IMR-90 (cell line): ENCODE measurements at regions not wholly inside any gene's neighbourhood (a gene's known extent, or its start where the extent isn't known, plus 50 kb on each side); places are given as distances from the start of the nearest gene placed in this dataset.

Experiments used
- ATAC-seq: fragments of 200-7000 bp; cut with Tn5 transposase; 2 replicates; pipeline ENCODE4 v1.9.1; 2020; ENCODE audit warnings: low read depth, mild to moderate bottlenecking, moderate library complexity
- BruUV-seq: library from RNA; stranded (reverse); fragments of 400-500 nt; replicated peaks from 2 replicates; lab custom pipeline; 2021; lab: Mats Ljungman, UMichigan
- CTCF ChIA-PET: fragments of 300-600 bp; formaldehyde crosslinking; extraction: SDS; loops from one replicate; lab custom pipeline; 2021; ENCODE audit warnings: antibody characterized with exemption; lab: Yijun Ruan, JAX
- POLR2A ChIA-PET: fragments of 300-600 bp; sonication (Branson Sonifier 250); formaldehyde crosslinking; loops from one replicate; lab custom pipeline; 2022; ENCODE audit warnings: antibody characterized with exemption; ENCODE audit not compliant: unreplicated experiment; lab: Charles Lee
- DNase-seq: peaks from one replicate; pipeline ENCODE4 v3.0.0; 2013
- H2AFZ ChIP-seq: replicated peaks from 2 replicates; pipeline ENCODE3; 2013; ENCODE audit warnings: low read length, mild to moderate bottlenecking; ENCODE audit not compliant: poor library complexity
- H2AK5ac ChIP-seq: 2 replicates; pipeline ENCODE4 v1.6.1; 2013; ENCODE audit warnings: low read depth, low read length, inconsistent platforms
- H2AK9ac ChIP-seq: replicated peaks from 2 replicates; pipeline ENCODE3; 2013; ENCODE audit warnings: mild to moderate bottlenecking, low read depth, low read length, moderate library complexity; ENCODE audit not compliant: poor library complexity
- H2BK120ac ChIP-seq: 2 replicates; pipeline ENCODE4 v1.6.1; 2013; ENCODE audit warnings: low read depth, low read length, inconsistent platforms
- H2BK15ac ChIP-seq: 3 replicates; pipeline ENCODE4 v1.6.1; 2013; ENCODE audit warnings: low read depth, low read length, inconsistent platforms
- H2BK20ac ChIP-seq: 2 replicates; pipeline ENCODE4 v1.6.1; 2013; ENCODE audit warnings: low read depth, mild to moderate bottlenecking, inconsistent platforms, low read length, moderate library complexity
- H2BK5ac ChIP-seq: 2 replicates; pipeline ENCODE4 v1.6.1; 2013; ENCODE audit warnings: mild to moderate bottlenecking, low read depth, low read length, inconsistent platforms; ENCODE audit not compliant: poor library complexity, severe bottlenecking
- H3K14ac ChIP-seq: replicated peaks from 2 replicates; pipeline ENCODE4 v1.6.1; 2013; ENCODE audit warnings: low read depth, low read length, inconsistent platforms
- H3K18ac ChIP-seq: 2 replicates; pipeline ENCODE4 v1.6.1; 2013; ENCODE audit warnings: low read depth, low read length, control low read depth
- H3K23ac ChIP-seq: 2 replicates; pipeline ENCODE4 v1.6.1; 2013; ENCODE audit warnings: low read depth, low read length, inconsistent platforms
- H3K27ac ChIP-seq: 2 replicates; pipeline ENCODE4 v1.5.1; 2013; ENCODE audit warnings: mild to moderate bottlenecking, control low read depth, low read length; ENCODE audit not compliant: insufficient read depth
- H3K27me3 ChIP-seq: 2 replicates; pipeline ENCODE4 v1.6.1; 2013; ENCODE audit warnings: low read length; ENCODE audit not compliant: control insufficient read depth, insufficient read depth
- H3K36me3 ChIP-seq: 2 replicates; pipeline ENCODE4 v1.6.1; 2013; ENCODE audit warnings: low read length, mixed read lengths; ENCODE audit not compliant: control insufficient read depth, insufficient read depth
- H3K4ac ChIP-seq: 2 replicates; pipeline ENCODE4 v1.6.1; 2013; ENCODE audit warnings: low read depth, low read length, inconsistent platforms
- H3K4me1 ChIP-seq: 2 replicates; pipeline ENCODE4 v1.6.1; 2013; ENCODE audit warnings: low read length, mixed read lengths; ENCODE audit not compliant: control insufficient read depth, insufficient read depth
- H3K4me2 ChIP-seq: 2 replicates; pipeline ENCODE4 v1.6.1; 2013; ENCODE audit warnings: low read depth, mild to moderate bottlenecking, control low read depth, low read length, moderate library complexity
- H3K4me3 ChIP-seq: 2 replicates; pipeline ENCODE4 v1.5.1; 2013; ENCODE audit warnings: low read depth, mild to moderate bottlenecking, control low read depth, low read length, moderate library complexity; ENCODE audit not compliant: insufficient read depth
- H3K56ac ChIP-seq: 2 replicates; pipeline ENCODE4 v1.6.1; 2013; ENCODE audit warnings: low read length, inconsistent platforms; ENCODE audit not compliant: insufficient read depth; ENCODE audit errors: extremely low read depth
- H3K79me1 ChIP-seq, 2 experiments: 2 replicates each; pipeline ENCODE4 v1.6.1; 2013; ENCODE audit warnings: low read length in 2 of 2, inconsistent platforms in 1 of 2, low read depth in 1 of 2
- H3K9ac ChIP-seq: 2 replicates; pipeline ENCODE4 v1.6.1; 2013; ENCODE audit warnings: low read depth, low read length, control low read depth
- H3K9me1 ChIP-seq: 2 replicates; pipeline ENCODE4 v1.6.1; 2013; ENCODE audit warnings: low read length, inconsistent platforms; ENCODE audit not compliant: insufficient read depth
- H3K9me3 ChIP-seq: 2 replicates; pipeline ENCODE4 v1.6.1; 2013; ENCODE audit warnings: low read length; ENCODE audit not compliant: control insufficient read depth, insufficient read depth
- H4K20me1 ChIP-seq: 2 replicates; pipeline ENCODE4 v1.6.1; 2013; ENCODE audit warnings: low read length, inconsistent platforms; ENCODE audit not compliant: insufficient read depth
- H4K5ac ChIP-seq: 2 replicates; pipeline ENCODE4 v1.6.1; 2013; ENCODE audit warnings: mild to moderate bottlenecking, low read depth, low read length, control low read depth
- H4K8ac ChIP-seq, 2 experiments: 2 replicates each; pipeline ENCODE4 v1.6.1; 2013; ENCODE audit warnings: low read depth in 2 of 2, low read length in 2 of 2, control low read depth in 1 of 2, inconsistent platforms in 1 of 2
- H4K91ac ChIP-seq: 2 replicates; pipeline ENCODE4 v1.6.1; 2013; ENCODE audit warnings: low read depth, low read length, inconsistent platforms; ENCODE audit not compliant: insufficient read depth
- BHLHE40 ChIP-seq: fragments of 150-350 bp; IDR thresholded peaks from 2 replicates; pipeline ENCODE4 v1.6.1; 2016; ENCODE audit warnings: mild to moderate bottlenecking, low read depth, low read length
- CTCF ChIP-seq: conservative IDR thresholded peaks from 2 replicates; pipeline ENCODE4 v1.5.1; 2012; ENCODE audit warnings: mild to moderate bottlenecking, low read depth, low read length, improper control_type of control experiment
- FOS ChIP-seq: fragments of 150-350 bp; IDR thresholded peaks from 2 replicates; pipeline ENCODE4 v1.6.1; 2016; ENCODE audit warnings: low read depth, low read length
- NFE2L2 ChIP-seq: fragments of 150-350 bp; IDR thresholded peaks from 2 replicates; pipeline ENCODE4 v1.6.1; 2016; ENCODE audit warnings: low read depth, mild to moderate bottlenecking, low read length
- POLR2A ChIP-seq: IDR thresholded peaks from 2 replicates; pipeline ENCODE4 v1.6.1; 2012; ENCODE audit warnings: mild to moderate bottlenecking, low read depth, low read length
- RAD21 ChIP-seq: IDR thresholded peaks from 2 replicates; pipeline ENCODE4 v1.6.1; 2012; ENCODE audit warnings: low read length, improper control_type of control experiment
- RCOR1 ChIP-seq: IDR thresholded peaks from 2 replicates; pipeline ENCODE4 v1.6.1; 2012; ENCODE audit warnings: mild to moderate bottlenecking, low read length, improper control_type of control experiment; ENCODE audit not compliant: insufficient replicate concordance
- RFX5 ChIP-seq: IDR thresholded peaks from 2 replicates; pipeline ENCODE4 v1.8.0; 2012; ENCODE audit warnings: low read depth, mild to moderate bottlenecking, low read length, moderate library complexity
- WGBS, 2 experiments: methylation state at CpG; one replicate each; pipeline versions ENCODE4 v1.1.5 to v1.1.7; 2013; ENCODE audit warnings: missing lambda C conversion rate in 2 of 2; ENCODE audit not compliant: insufficient read length in 1 of 2; ENCODE audit errors: extremely low coverage in 2 of 2; 5-methylcytosine and 5-hydroxymethylcytosine counted together
- dilution Hi-C: fragments of 300-500 bp; cut with HindIII; formaldehyde crosslinking; loops from one replicate; pipeline ENCODE4 v1.14.3; 2018; ENCODE audit warnings: low sequenced_read_pairs; ENCODE audit not compliant: unreplicated experiment
- in situ Hi-C: fragments of 300-500 bp; cut with MboI; formaldehyde crosslinking; loops from 3 replicates; pipeline ENCODE4 v1.14.3; 2019; ENCODE audit warnings: low sequenced_read_pairs, inconsistent platforms, mixed read lengths
- intact Hi-C: fragments of 100-400 bp; cut with micrococcal nuclease; formaldehyde crosslinking; loops from 2 replicates; pipeline ENCODE4 v1.10.0; 2022

GRCh38 chr7:13777242-13777641 lies 212.2 kb downstream of the ETV1 start:
- CTCF ChIA-PET = interaction anchor here (0.6 kb wide), 1 partner anchor 252 kb away, joined by 3 read pairs; no protein-coding TSS in a partner anchor
- no peak overlapping the region for H2AK5ac ChIP-seq
- dilution Hi-C loops = no loop called here
- no peak overlapping the region for H2BK15ac ChIP-seq
- H4K8ac ChIP-seq = no peak overlapping the region
- no peak overlapping the region for H4K5ac ChIP-seq
- in situ Hi-C loops = no loop called here
- H4K20me1 ChIP-seq = no peaks in the 10 kb centered on the region
- no peak overlapping the region for H2BK20ac ChIP-seq
- no peak overlapping the region for H3K9ac ChIP-seq
- H3K4me3 ChIP-seq = no peak overlapping the region
- no peaks in the 10 kb centered on the region for H3K36me3 ChIP-seq
- no peaks in the 10 kb centered on the region; the same call in 1 of the 2 replicates for H3K9me1 ChIP-seq
- TF ChIP-seq RFX5 (no peak), NFE2L2 (no peak), RAD21 (no peak), POLR2A (no peak), CTCF (no peak), FOS (no peak), BHLHE40 (no peak), RCOR1 (no peak)
- BruUV-seq = no TSS peak
- H3K56ac ChIP-seq = no peak overlapping the region
- POLR2A ChIA-PET = no interaction called here
- no CpG with 5 or more reads among the region's 3 CpGs for WGBS, 2 experiments
- no peaks in the 10 kb centered on the region for H3K79me1 ChIP-seq
- H3K4me2 ChIP-seq = no peak overlapping the region
- no peak overlapping the region for H2BK5ac ChIP-seq
- ATAC-seq = no peak
- no peak overlapping the region for H3K14ac ChIP-seq
- no peak overlapping the region for H3K27ac ChIP-seq
- H3K4me1 ChIP-seq = no peaks in the 10 kb centered on the region
- no peaks in the 10 kb centered on the region for H3K27me3 ChIP-seq
- H2AFZ ChIP-seq = no peak overlapping the region
- H3K23ac ChIP-seq = no peak overlapping the region
- H2AK9ac ChIP-seq = no peak overlapping the region
- intact Hi-C loops = no loop called here
- no peaks in the 10 kb centered on the region for H3K9me3 ChIP-seq
- no peak overlapping the region for H2BK120ac ChIP-seq
- no peak overlapping the region for H3K18ac ChIP-seq
- H3K4ac ChIP-seq = no peak overlapping the region
- H4K91ac ChIP-seq = no peak overlapping the region
- DNase-seq = no peak
